ENCODE measurements at regions not wholly inside any gene's neighbourhood (a gene's known extent, or its start where the extent isn't known, plus 50 kb on each side); places are given as distances from the start of the nearest gene placed in this dataset.

DNA sequence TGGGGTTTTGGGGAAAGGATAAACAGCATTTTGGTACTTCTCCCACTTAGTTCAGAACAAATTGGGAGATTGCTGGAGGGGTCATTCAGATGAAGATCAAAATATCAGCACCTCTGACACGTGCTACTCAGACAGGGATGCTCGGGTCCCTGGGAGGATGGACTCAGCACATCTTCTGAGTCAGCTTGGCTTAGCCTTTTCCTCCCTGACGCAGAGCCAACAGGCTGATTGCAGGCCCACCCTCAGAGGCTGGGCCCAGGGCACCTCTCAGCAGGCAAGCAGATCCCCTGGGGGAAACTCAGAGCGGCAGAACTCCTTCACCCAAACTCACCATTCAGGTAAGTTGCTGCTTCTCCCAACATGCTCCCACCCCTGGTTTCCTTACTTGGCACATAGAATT is 304.9 kb downstream of the TLE3 start:
- no peak for DNase-seq (ENCODE audit: low read depth in 2 of 2)
- H3K4me2 ChIP-seq (ENCODE audit: extremely low read depth, insufficient read depth, low read length): no peak overlapping the region
- H2AFZ ChIP-seq (ENCODE audit: low read length): no peak overlapping the region
- no peak overlapping the region for H3K9ac ChIP-seq (ENCODE audit: insufficient read depth, low read length)
- no peaks in the 10 kb centered on the region for H3K36me3 ChIP-seq (ENCODE audit: control insufficient read depth, insufficient read depth, low read length)
- H3K27me3 ChIP-seq (ENCODE audit: control insufficient read depth, insufficient read depth, low read length): no peaks in the 10 kb centered on the region
- no peak overlapping the region for H3K27ac ChIP-seq (ENCODE audit: insufficient read depth, low read length)
- no peaks in the 10 kb centered on the region for H3K79me2 ChIP-seq (ENCODE audit: control insufficient read depth, insufficient read depth, low read length)
- H3K4me1 ChIP-seq (ENCODE audit: control insufficient read depth, extremely low read depth, insufficient read depth, low read length): peaks cover 8% of the 10 kb centered on the region
- TF ChIP-seq CTCF (conservative IDR thresholded peaks at IDR 0.05 in 1 of 2, IDR thresholded peaks at IDR 0.05 in 1 of 2; ENCODE audit: low read depth in 1 of 2, low read length in 2 of 2): no peak
- no peak for TF ChIP-seq EZH2 (IDR thresholded peaks at IDR 0.05; ENCODE audit: low read length, missing control alignments)
- H3K4me3 ChIP-seq (replicated peaks in 1 of 4; ENCODE audit: control extremely low read depth in 1 of 4, insufficient read depth in 1 of 4, low read depth in 3 of 4, low read length in 4 of 4): no peak overlapping the region
- H4K20me1 ChIP-seq (ENCODE audit: control insufficient read depth, extremely low read depth, insufficient read depth, low read length): no peaks in the 10 kb centered on the region
- no peaks in the 10 kb centered on the region for H3K9me3 ChIP-seq (ENCODE audit: control insufficient read depth, insufficient read depth, low read depth, low read length)

DNA sequence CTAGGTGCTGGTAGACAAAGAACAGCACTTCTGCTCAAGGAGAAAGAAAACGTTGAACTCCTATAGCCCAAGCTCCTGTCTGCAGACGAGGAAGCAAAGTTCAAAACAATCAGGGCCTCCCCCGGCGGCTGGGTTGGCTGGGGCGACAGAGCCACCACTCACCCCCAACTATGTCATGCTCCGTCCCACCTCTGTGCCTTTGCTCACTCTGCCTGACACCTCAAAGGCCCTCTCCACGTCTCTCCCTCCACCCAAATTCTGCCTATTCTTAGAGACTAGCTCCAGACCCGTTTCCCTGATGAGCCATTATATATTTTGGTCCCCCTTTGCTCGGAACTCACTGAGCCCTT is 304.3 kb downstream of the TLE3 start:
- no peaks in the 10 kb centered on the region for H3K9me3 ChIP-seq (ENCODE audit: control insufficient read depth, insufficient read depth, low read depth, low read length)
- H3K27me3 ChIP-seq (ENCODE audit: control insufficient read depth, insufficient read depth, low read length): no peaks in the 10 kb centered on the region
- no peaks in the 10 kb centered on the region for H3K79me2 ChIP-seq (ENCODE audit: control insufficient read depth, insufficient read depth, low read length)
- H2AFZ ChIP-seq (ENCODE audit: low read length): no peak overlapping the region
- H3K36me3 ChIP-seq (ENCODE audit: control insufficient read depth, insufficient read depth, low read length): no peaks in the 10 kb centered on the region
- H3K27ac ChIP-seq (ENCODE audit: insufficient read depth, low read length): no peak overlapping the region
- H3K4me1 ChIP-seq (ENCODE audit: control insufficient read depth, extremely low read depth, insufficient read depth, low read length): peaks cover 8% of the 10 kb centered on the region
- DNase-seq (ENCODE audit: low read depth in 2 of 2): no peak
- no peak overlapping the region for H3K4me2 ChIP-seq (ENCODE audit: extremely low read depth, insufficient read depth, low read length)
- H3K9ac ChIP-seq (ENCODE audit: insufficient read depth, low read length): no peak overlapping the region
- H3K4me3 ChIP-seq (replicated peaks in 1 of 4; ENCODE audit: control extremely low read depth in 1 of 4, insufficient read depth in 1 of 4, low read depth in 3 of 4, low read length in 4 of 4): no peak overlapping the region
- no peak for TF ChIP-seq EZH2 (IDR thresholded peaks at IDR 0.05; ENCODE audit: low read length, missing control alignments)
- no peak for TF ChIP-seq CTCF (conservative IDR thresholded peaks at IDR 0.05 in 1 of 2, IDR thresholded peaks at IDR 0.05 in 1 of 2; ENCODE audit: low read depth in 1 of 2, low read length in 2 of 2)
- H4K20me1 ChIP-seq (ENCODE audit: control insufficient read depth, extremely low read depth, insufficient read depth, low read length): no peaks in the 10 kb centered on the region

DNA sequence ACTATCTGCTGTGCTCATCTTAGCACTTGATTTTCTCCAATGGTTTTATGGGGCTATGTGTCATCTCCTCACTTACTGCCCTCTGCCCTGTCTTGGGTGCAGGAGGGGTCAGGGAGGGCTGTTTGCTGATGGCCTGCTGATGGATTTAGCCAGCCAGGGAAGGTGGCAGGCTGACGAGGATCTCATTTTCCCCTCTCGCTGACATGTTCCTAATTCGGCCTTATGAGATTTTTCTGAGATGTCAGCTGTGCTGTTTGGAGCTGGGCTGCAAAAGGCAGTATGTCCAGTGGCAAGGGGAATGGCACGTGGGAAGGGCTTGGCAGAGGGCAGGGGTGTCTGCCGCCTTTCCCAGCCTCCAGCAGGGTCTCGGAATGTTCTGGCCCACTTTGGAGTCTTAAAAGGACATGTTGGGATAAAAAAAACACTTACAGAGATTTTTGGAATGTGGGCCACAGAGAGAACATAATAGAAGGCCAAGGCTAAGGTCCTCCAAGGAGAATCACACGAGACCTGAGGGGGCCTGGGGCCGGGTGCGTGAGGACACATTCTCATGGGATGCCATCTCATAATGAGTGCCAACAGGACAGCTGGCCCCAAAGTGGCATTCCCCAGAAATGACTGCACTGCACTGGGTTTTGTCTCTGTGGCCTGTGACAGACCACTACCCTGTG is 303.8 kb downstream of the TLE3 start:
- Histone ChIP-seq H3K4me3 (replicated peaks in 1 of 4; ENCODE audit: control extremely low read depth in 1 of 4, insufficient read depth in 1 of 4, low read depth in 3 of 4, low read length in 4 of 4) (no peak overlapping the region), H3K4me1 (ENCODE audit: control insufficient read depth, extremely low read depth, insufficient read depth, low read length) (peaks cover 8% of the 10 kb centered on the region), H3K9ac (ENCODE audit: insufficient read depth, low read length) (no peak overlapping the region), H3K27me3 (ENCODE audit: control insufficient read depth, insufficient read depth, low read length) (no peaks in the 10 kb centered on the region), H4K20me1 (ENCODE audit: control insufficient read depth, extremely low read depth, insufficient read depth, low read length) (no peaks in the 10 kb centered on the region), H2AFZ (ENCODE audit: low read length) (no peak overlapping the region), H3K27ac (ENCODE audit: insufficient read depth, low read length) (no peak overlapping the region), H3K4me2 (ENCODE audit: extremely low read depth, insufficient read depth, low read length) (no peak overlapping the region), H3K79me2 (ENCODE audit: control insufficient read depth, insufficient read depth, low read length) (no peaks in the 10 kb centered on the region), H3K9me3 (ENCODE audit: control insufficient read depth, insufficient read depth, low read depth, low read length) (no peaks in the 10 kb centered on the region), H3K36me3 (ENCODE audit: control insufficient read depth, insufficient read depth, low read length) (no peaks in the 10 kb centered on the region)
- TF ChIP-seq EZH2 (IDR thresholded peaks at IDR 0.05; ENCODE audit: low read length, missing control alignments): no peak
- no peak for DNase-seq (ENCODE audit: low read depth in 2 of 2)
